Dendritic cell treated with granulocyte-macrophage colony-stimulating factor and Interleukin-4, amounts not matched to agents 40 ng/mL and 50 ng/mL, for 4 days (primary cell): ENCODE measurements at regions not wholly inside any gene's neighbourhood (a gene's known extent, or its start where the extent isn't known, plus 50 kb on each side); places are given as distances from the start of the nearest gene placed in this dataset.
"Not testable (repeated sequence)": the region's sequence is repeated elsewhere in the genome, so short reads cannot be mapped to it uniquely, and the experiment has no call there.

Experiments used
- H3K27ac Mint-ChIP-seq: one replicate; pipeline ENCODE4 v1.8.0; 2022; ENCODE audit warnings: mild to moderate bottlenecking, mixed read lengths
- H3K27me3 Mint-ChIP-seq: one replicate; pipeline ENCODE4 v1.8.0; 2022; ENCODE audit warnings: mild to moderate bottlenecking, mixed read lengths
- H3K36me3 Mint-ChIP-seq: one replicate; pipeline ENCODE4 v1.8.0; 2022; ENCODE audit warnings: low read depth, mixed read lengths
- H3K4me1 Mint-ChIP-seq: one replicate; pipeline ENCODE4 v1.8.0; 2022; ENCODE audit warnings: low read depth, mixed read lengths
- H3K4me3 Mint-ChIP-seq: one replicate; pipeline ENCODE4 v1.8.0; 2022; ENCODE audit warnings: mild to moderate bottlenecking, moderate library complexity, mixed read lengths
- H3K9me3 Mint-ChIP-seq: one replicate; pipeline ENCODE4 v1.8.0; 2022; ENCODE audit warnings: mixed read lengths
- intact Hi-C: fragments of 100-400 bp; cut with micrococcal nuclease; formaldehyde crosslinking; loops from one replicate; pipeline ENCODE4 v1.15.0; 2022

GRCh38 chr12:107503129-107503855 is 182.3 kb upstream of the PWP1 start:
- intact Hi-C loops: no loop called here

GRCh38 chr12:107503887-107504885 is 181.4 kb upstream of the PWP1 start:
- H3K9me3 Mint-ChIP-seq: no peaks in the 10 kb centered on the region
- no peak overlapping the region for H3K27ac Mint-ChIP-seq
- no peaks in the 10 kb centered on the region for H3K27me3 Mint-ChIP-seq
- intact Hi-C loops: no loop called here
- H3K4me1 Mint-ChIP-seq: no peaks in the 10 kb centered on the region
- no peaks in the 10 kb centered on the region for H3K36me3 Mint-ChIP-seq
- H3K4me3 Mint-ChIP-seq: no peak overlapping the region

More at GRCh38 chr12:107503129-107503855, 182.3 kb upstream of the PWP1 start:
- Mint-ChIP-seq H3K4me3 (no peak overlapping the region), H3K4me1 (no peaks in the 10 kb centered on the region), H3K9me3 (no peaks in the 10 kb centered on the region), H3K27ac (no peak overlapping the region), H3K36me3 (no peaks in the 10 kb centered on the region), H3K27me3 (no peaks in the 10 kb centered on the region)

- Mint-ChIP-seq H3K9me3 (no peaks in the 10 kb centered on the region), H3K27me3 (no peaks in the 10 kb centered on the region), H3K4me1 (peaks cover 5% of the 10 kb centered on the region), H3K4me3 (no peak overlapping the region), H3K27ac (no peak overlapping the region), H3K36me3 (no peaks in the 10 kb centered on the region)
- intact Hi-C loops: no loop called here
Observed at GRCh38 chr12:107509421-107509820, 176.2 kb upstream of the PWP1 start.

- Mint-ChIP-seq H3K9me3 (no peaks in the 10 kb centered on the region), H3K4me1 (peaks cover 8% of the 10 kb centered on the region), H3K4me3 (no peak overlapping the region), H3K27ac (no peak overlapping the region), H3K27me3 (no peaks in the 10 kb centered on the region), H3K36me3 (no peaks in the 10 kb centered on the region)
- intact Hi-C loops: no loop called here
Observed at GRCh38 chr12:107510211-107510610, 175.4 kb upstream of the PWP1 start.

GRCh38 chr12:107511292-107511691 is 174.3 kb upstream of the PWP1 start:
- Mint-ChIP-seq H3K9me3 (no peaks in the 10 kb centered on the region), H3K4me1 (peaks cover 15% of the 10 kb centered on the region), H3K27me3 (no peaks in the 10 kb centered on the region), H3K36me3 (no peaks in the 10 kb centered on the region), H3K4me3 (no peak overlapping the region), H3K27ac (no peak overlapping the region)
- intact Hi-C loops: no loop called here

- Mint-ChIP-seq H3K27ac (no peak overlapping the region), H3K4me1 (peaks cover 15% of the 10 kb centered on the region), H3K4me3 (no peak overlapping the region), H3K36me3 (no peaks in the 10 kb centered on the region), H3K9me3 (no peaks in the 10 kb centered on the region), H3K27me3 (no peaks in the 10 kb centered on the region)
- intact Hi-C loops: no loop called here
Observed at GRCh38 chr12:107512391-107512790, 173.2 kb upstream of the PWP1 start.

- intact Hi-C loops: no loop called here
- no peak overlapping the region for H3K27ac Mint-ChIP-seq
- H3K36me3 Mint-ChIP-seq: no peaks in the 10 kb centered on the region
- H3K4me1 Mint-ChIP-seq: peaks cover 15% of the 10 kb centered on the region
- no peaks in the 10 kb centered on the region for H3K9me3 Mint-ChIP-seq
- no peak overlapping the region for H3K4me3 Mint-ChIP-seq
- no peaks in the 10 kb centered on the region for H3K27me3 Mint-ChIP-seq
Observed at GRCh38 chr12:107513184-107513583, 172.4 kb upstream of the PWP1 start.

GRCh38 chr12:107513636-107514400 is 171.8 kb upstream of the PWP1 start:
- no peak overlapping the region for H3K4me3 Mint-ChIP-seq
- no peaks in the 10 kb centered on the region for H3K27me3 Mint-ChIP-seq
- no peaks in the 10 kb centered on the region for H3K36me3 Mint-ChIP-seq
- no peaks in the 10 kb centered on the region for H3K9me3 Mint-ChIP-seq
- H3K27ac Mint-ChIP-seq: no peak overlapping the region
- intact Hi-C loops: no loop called here
- H3K4me1 Mint-ChIP-seq: peaks cover 15% of the 10 kb centered on the region

GRCh38 chr12:107514887-107515445 is 170.6 kb upstream of the PWP1 start:
- H3K9me3 Mint-ChIP-seq: no peaks in the 10 kb centered on the region
- no peak overlapping the region for H3K4me3 Mint-ChIP-seq
- H3K27me3 Mint-ChIP-seq: no peaks in the 10 kb centered on the region
- intact Hi-C loops: no loop called here
- no peak overlapping the region for H3K27ac Mint-ChIP-seq
- no peaks in the 10 kb centered on the region for H3K36me3 Mint-ChIP-seq
- peaks cover 15% of the 10 kb centered on the region for H3K4me1 Mint-ChIP-seq

- no peaks in the 10 kb centered on the region for H3K36me3 Mint-ChIP-seq
- H3K27ac Mint-ChIP-seq: no peak overlapping the region
- no peak overlapping the region for H3K4me3 Mint-ChIP-seq
- intact Hi-C loops: no loop called here
- H3K9me3 Mint-ChIP-seq: no peaks in the 10 kb centered on the region
- no peaks in the 10 kb centered on the region for H3K27me3 Mint-ChIP-seq
- peaks cover 17% of the 10 kb centered on the region for H3K4me1 Mint-ChIP-seq
Observed at GRCh38 chr12:107515446-107515958, 170.1 kb upstream of the PWP1 start.

GRCh38 chr12:107517816-107518215 is 167.8 kb upstream of the PWP1 start:
- H3K36me3 Mint-ChIP-seq, H3K27ac Mint-ChIP-seq, H3K27me3 Mint-ChIP-seq, intact Hi-C loops, H3K4me3 Mint-ChIP-seq: not testable (repeated sequence)
- Mint-ChIP-seq H3K4me1 (peaks cover 17% of the 10 kb centered on the region), H3K9me3 (peaks cover 15% of the 10 kb centered on the region)

GRCh38 chr12:107518868-107519267 is 166.7 kb upstream of the PWP1 start:
- intact Hi-C loops: no loop called here
- H3K27ac Mint-ChIP-seq: no peak overlapping the region
- no peak overlapping the region for H3K4me3 Mint-ChIP-seq
- H3K4me1 Mint-ChIP-seq: peaks cover 17% of the 10 kb centered on the region
- H3K36me3 Mint-ChIP-seq: peaks cover 7% of the 10 kb centered on the region
- H3K27me3 Mint-ChIP-seq: no peaks in the 10 kb centered on the region
- H3K9me3 Mint-ChIP-seq: peaks cover 15% of the 10 kb centered on the region
